ENCODE measurements at regions not wholly inside any gene's neighbourhood (a gene's known extent, or its start where the extent isn't known, plus 50 kb on each side); places are given as distances from the start of the nearest gene placed in this dataset.
"Not testable (repeated sequence)": the region's sequence is repeated elsewhere in the genome, so short reads cannot be mapped to it uniquely, and the experiment has no call there.

DNA sequence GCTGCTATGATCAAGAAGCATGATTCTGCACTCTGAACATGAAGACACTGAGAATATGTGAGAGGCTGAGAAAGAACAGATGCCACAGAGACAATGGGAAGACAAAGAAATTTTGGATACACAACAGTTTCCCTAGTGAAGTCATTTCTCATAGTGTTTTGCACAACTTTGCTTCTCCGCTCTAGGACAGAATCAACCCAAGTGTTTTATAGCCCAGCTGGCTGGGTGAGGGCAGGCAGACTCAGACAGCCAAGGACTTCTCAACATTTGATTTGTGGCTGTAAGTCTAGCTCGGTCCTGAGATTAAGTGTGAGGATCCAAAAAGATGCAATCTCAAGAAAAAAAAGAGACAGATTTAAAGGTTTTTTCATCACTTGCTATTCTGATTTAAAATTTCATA lies 536.5 kb upstream of the CRIM1 start:
- H3K4me1 ChIP-seq (ENCODE audit: insufficient read depth, low read length), result no peaks in the 10 kb centered on the region
- no peaks in the 10 kb centered on the region for H3K36me3 ChIP-seq (ENCODE audit: low read depth, low read length)
- intact Hi-C loops (cut with micrococcal nuclease), result no loop called here
- no peak overlapping the region for H3K4me2 ChIP-seq (ENCODE audit: low read length)
- H3K27ac ChIP-seq (ENCODE audit: low read length), result no peak overlapping the region
- peaks cover 38% of the 10 kb centered on the region for H3K27me3 ChIP-seq (ENCODE audit: low read length)
- H3F3A ChIP-seq (ENCODE audit: low read length, unreplicated experiment), result no peaks in the 10 kb centered on the region
- no peaks in the 10 kb centered on the region for H3K9me3 ChIP-seq (ENCODE audit: low read length)
- no peak overlapping the region for H2AFZ ChIP-seq (ENCODE audit: low read length)
- DNase-seq, result no peak
- no TSS peak for BruUV-seq (replicated peaks)
- no peak overlapping the region for H3K9ac ChIP-seq (ENCODE audit: low read length)
- H3K4me3 ChIP-seq (ENCODE audit: low read length), result no peak overlapping the region
- ChIA-PET POLR2A (ENCODE audit: unreplicated experiment) (no interaction called here), CTCF (no interaction called here)
- no peaks in the 10 kb centered on the region for H4K20me1 ChIP-seq (ENCODE audit: low read length)
- no peak for ATAC-seq
- TF ChIP-seq CTCF (conservative IDR thresholded peaks at IDR 0.05; ENCODE audit: low read depth, low read length), result no peak
- no peak for TF ChIP-seq EZH2phosphoT487 (IDR thresholded peaks at IDR 0.05; ENCODE audit: borderline replicate concordance, low read length)
- no peak for TF ChIP-seq EZH2 (IDR thresholded peaks at IDR 0.05; ENCODE audit: low read length, unreplicated experiment)
- H3K79me2 ChIP-seq (ENCODE audit: low read length), result no peaks in the 10 kb centered on the region
- no peaks in the 10 kb centered on the region for H3K9me2 ChIP-seq (replicated peaks; ENCODE audit: low read length)

DNA sequence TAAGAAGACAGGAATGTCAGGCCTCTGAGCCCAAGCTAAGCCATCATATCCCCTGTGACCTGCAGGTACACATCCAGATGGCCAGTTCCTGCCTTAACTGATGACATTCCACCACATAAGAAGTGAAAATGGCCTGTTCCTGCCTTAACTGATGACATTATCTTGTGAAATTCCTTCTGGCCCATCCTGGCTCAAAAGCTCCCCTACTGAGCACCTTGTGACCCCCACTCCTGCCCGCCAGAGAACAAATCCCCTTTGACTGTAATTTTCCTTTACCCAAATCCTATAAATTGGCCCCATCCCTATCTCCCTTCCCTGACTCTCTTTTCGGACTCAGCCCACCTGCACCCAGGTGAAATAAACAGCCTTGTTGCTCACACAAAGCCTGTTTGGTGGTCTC lies 537.2 kb upstream of the CRIM1 start:
- H3K9me3 ChIP-seq (ENCODE audit: low read length); BruUV-seq (replicated peaks); H3K36me3 ChIP-seq (ENCODE audit: low read depth, low read length); ATAC-seq; H3K9me2 ChIP-seq (replicated peaks; ENCODE audit: low read length); H3K27ac ChIP-seq (ENCODE audit: low read length); H3K4me2 ChIP-seq (ENCODE audit: low read length); H4K20me1 ChIP-seq (ENCODE audit: low read length); intact Hi-C loops (cut with micrococcal nuclease); H2AFZ ChIP-seq (ENCODE audit: low read length); DNase-seq; H3F3A ChIP-seq (ENCODE audit: low read length, unreplicated experiment); H3K4me1 ChIP-seq (ENCODE audit: insufficient read depth, low read length); CTCF ChIA-PET; H3K79me2 ChIP-seq (ENCODE audit: low read length); H3K9ac ChIP-seq (ENCODE audit: low read length); H3K4me3 ChIP-seq (ENCODE audit: low read length); POLR2A ChIA-PET (ENCODE audit: unreplicated experiment): not testable (repeated sequence)
- peaks cover 40% of the 10 kb centered on the region for H3K27me3 ChIP-seq (ENCODE audit: low read length)

GRCh38 chr2:35814597-35814996 lies 541.0 kb upstream of the CRIM1 start:
- H3K9me2 ChIP-seq (replicated peaks; ENCODE audit: low read length); H3K9me3 ChIP-seq (ENCODE audit: low read length); intact Hi-C loops (cut with micrococcal nuclease); ATAC-seq; H4K20me1 ChIP-seq (ENCODE audit: low read length); CTCF ChIA-PET; DNase-seq; H3K4me2 ChIP-seq (ENCODE audit: low read length); POLR2A ChIA-PET (ENCODE audit: unreplicated experiment); H2AFZ ChIP-seq (ENCODE audit: low read length); H3K4me3 ChIP-seq (ENCODE audit: low read length); H3K79me2 ChIP-seq (ENCODE audit: low read length); H3F3A ChIP-seq (ENCODE audit: low read length, unreplicated experiment); H3K9ac ChIP-seq (ENCODE audit: low read length); H3K4me1 ChIP-seq (ENCODE audit: insufficient read depth, low read length); H3K27ac ChIP-seq (ENCODE audit: low read length); BruUV-seq (replicated peaks); H3K36me3 ChIP-seq (ENCODE audit: low read depth, low read length): not testable (repeated sequence)
- H3K27me3 ChIP-seq (ENCODE audit: low read length), result peaks cover 45% of the 10 kb centered on the region

GRCh38 chr2:35803126-35803525 lies 552.5 kb upstream of the CRIM1 start:
- DNase-seq, result no peak
- no peaks in the 10 kb centered on the region for H3K79me2 ChIP-seq (ENCODE audit: low read length)
- H2AFZ ChIP-seq (ENCODE audit: low read length), result no peak overlapping the region
- no peaks in the 10 kb centered on the region for H4K20me1 ChIP-seq (ENCODE audit: low read length)
- H3K9ac ChIP-seq (ENCODE audit: low read length), result no peak overlapping the region
- no peaks in the 10 kb centered on the region for H3K4me1 ChIP-seq (ENCODE audit: insufficient read depth, low read length)
- no peaks in the 10 kb centered on the region for H3F3A ChIP-seq (ENCODE audit: low read length, unreplicated experiment)
- BruUV-seq (replicated peaks), result no TSS peak
- no peaks in the 10 kb centered on the region for H3K9me3 ChIP-seq (ENCODE audit: low read length)
- no peaks in the 10 kb centered on the region for H3K9me2 ChIP-seq (replicated peaks; ENCODE audit: low read length)
- 0 out of 2 replicates have a peak, but pooled peaks cover 5% of the 10 kb centered on the region for H3K27me3 ChIP-seq (ENCODE audit: low read length)
- ATAC-seq, result no peak
- H3K36me3 ChIP-seq (ENCODE audit: low read depth, low read length), result no peaks in the 10 kb centered on the region
- H3K4me3 ChIP-seq (ENCODE audit: low read length), result no peak overlapping the region
- intact Hi-C loops (cut with micrococcal nuclease), result no loop called here
- ChIA-PET POLR2A (ENCODE audit: unreplicated experiment) (no interaction called here), CTCF (no interaction called here)
- TF ChIP-seq EZH2phosphoT487 (IDR thresholded peaks at IDR 0.05; ENCODE audit: borderline replicate concordance, low read length) (no peak), CTCF (conservative IDR thresholded peaks at IDR 0.05; ENCODE audit: low read depth, low read length) (no peak), EZH2 (IDR thresholded peaks at IDR 0.05; ENCODE audit: low read length, unreplicated experiment) (no peak)
- no peak overlapping the region for H3K27ac ChIP-seq (ENCODE audit: low read length)
- H3K4me2 ChIP-seq (ENCODE audit: low read length), result no peak overlapping the region
